Thyroid gland (tissue), 4 donors: ENCODE measurements at regions not wholly inside any gene's neighbourhood (a gene's known extent, or its start where the extent isn't known, plus 50 kb on each side); places are given as distances from the start of the nearest gene placed in this dataset.

Experiments
- DNase-seq, 2 donors: peaks; one replicate each; pipeline ENCODE4 v3.0.0-alpha.2; 2019
- H3K27ac ChIP-seq, 3 donors: fragments of 200-600 bp; sonication (generic); 1 replicate in 2 of 3; 2 replicates in 1 of 3; pipeline ENCODE4 v1.5.1; 2016 to 2019; ENCODE audit warnings: mild to moderate bottlenecking in 1 of 3, moderate library complexity in 1 of 3
- H3K27me3 ChIP-seq: fragments of 200-600 bp; sonication (generic); one replicate; pipeline ENCODE4 v1.5.1; 2019
- H3K36me3 ChIP-seq, 2 donors: fragments of 200-600 bp; sonication (generic); one replicate each; pipeline ENCODE4 v1.5.1; 2016 to 2019
- H3K4me1 ChIP-seq, 2 donors: fragments of 200-600 bp; sonication (generic); one replicate each; pipeline ENCODE4 v1.5.1; 2017 to 2019
- H3K4me3 ChIP-seq, 3 donors: fragments of 200-600 bp; sonication (generic); replicated peaks in 1 of 3; 1 replicate in 2 of 3; 2 replicates in 1 of 3; pipeline ENCODE4 v1.5.1; 2016; ENCODE audit warnings: mild to moderate bottlenecking in 1 of 3
- H3K9me3 ChIP-seq: fragments of 200-600 bp; sonication (generic); one replicate; pipeline ENCODE4 v1.5.1; 2017
- CTCF ChIP-seq, 6 experiments: fragments of 200-600 bp in 3 of 6; fragments of 450-650 bp in 3 of 6; sonication (generic) in 3 of 6; IDR thresholded peaks; one replicate each; pipeline ENCODE4 v1.5.1; 2016 to 2019; ENCODE audit warnings: antibody characterized with exemption in 6 of 6, mild to moderate bottlenecking in 2 of 6, inconsistent platforms in 1 of 6, moderate library complexity in 1 of 6
- POLR2A ChIP-seq, 2 donors: fragments of 450-650 bp; IDR thresholded peaks; one replicate each; pipeline ENCODE4 v1.6.1; 2017; ENCODE audit warnings: antibody characterized with exemption in 2 of 2, mild to moderate bottlenecking in 2 of 2, moderate library complexity in 1 of 2
- WGBS, 2 donors: methylation state at CpG; one replicate each; pipeline ENCODE4 v1.1.5; 2017; 5-methylcytosine and 5-hydroxymethylcytosine counted together
- intact Hi-C: fragments of 100-400 bp; cut with DNase I; formaldehyde crosslinking; loops from one replicate; pipeline ENCODE4 v1.15.1; 2023

- 68 to 70% methylated on average over 4 of the region's 4 CpGs for WGBS, 2 donors
- Histone ChIP-seq H3K9me3 (no peaks in the 10 kb centered on the region), H3K4me1 (no peaks in the 10 kb centered on the region), H3K27me3 (no peaks in the 10 kb centered on the region), H3K27ac (no peak overlapping the region), H3K36me3 (no peaks in the 10 kb centered on the region), H3K4me3 (no peak overlapping the region)
- no peak for TF ChIP-seq CTCF (IDR thresholded peaks at IDR 0.05)
- no peak for TF ChIP-seq POLR2A (IDR thresholded peaks at IDR 0.05)
- intact Hi-C loops = no loop called here
- DNase-seq = no peak
Observed at GRCh38 chrX:9204560-9204959, 170.6 kb upstream of the FAM9B start.

DNA sequence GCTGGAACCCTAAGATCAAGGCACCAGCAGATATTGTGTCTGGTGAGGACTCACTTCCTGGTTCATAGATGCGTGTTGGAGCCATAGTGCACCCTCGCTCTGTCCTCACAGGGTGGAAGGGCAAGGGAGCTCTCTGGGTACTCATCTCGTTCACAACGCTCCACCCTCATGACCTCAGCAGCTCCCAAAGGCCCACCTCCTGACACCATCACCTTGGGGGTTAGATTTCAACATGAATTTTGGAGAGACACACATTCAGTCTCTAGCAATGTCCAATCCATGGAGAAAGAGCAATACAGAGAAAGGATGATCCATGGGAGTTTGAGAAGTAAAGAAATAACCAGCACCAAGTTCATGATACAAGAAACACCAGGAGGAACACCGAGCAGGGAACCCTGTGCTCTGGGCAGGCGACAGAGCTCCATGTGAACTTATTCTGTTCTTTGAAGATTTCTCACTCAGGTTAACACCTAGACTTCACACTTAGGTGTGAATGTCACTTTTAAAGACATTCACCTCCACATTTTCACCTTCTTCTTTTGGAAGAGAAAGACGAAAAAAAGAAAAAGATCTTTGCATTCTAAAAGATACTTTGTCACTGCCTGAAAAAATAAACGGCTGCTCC lies 171.8 kb upstream of the FAM9B start:
- TF ChIP-seq CTCF (IDR thresholded peaks at IDR 0.05) (no peak), POLR2A (IDR thresholded peaks at IDR 0.05) (no peak)
- no peak for DNase-seq
- H3K4me3 ChIP-seq = no peak overlapping the region

GRCh38 chrX:9207142-9207541 lies 173.2 kb upstream of the FAM9B start:
- 26 to 32% methylated on average over 12 of the region's 12 CpGs for WGBS, 2 donors
- H3K9me3 ChIP-seq = no peaks in the 10 kb centered on the region
- no peak overlapping the region for H3K4me3 ChIP-seq
- no peak overlapping the region for H3K27ac ChIP-seq
- no peak for TF ChIP-seq CTCF (IDR thresholded peaks at IDR 0.05)
- TF ChIP-seq POLR2A (IDR thresholded peaks at IDR 0.05) = no peak
- peak in 1 of 2 donors; percentile 1 for DNase-seq
- no peaks in the 10 kb centered on the region for H3K36me3 ChIP-seq
- no peaks in the 10 kb centered on the region for H3K4me1 ChIP-seq
- H3K27me3 ChIP-seq = no peaks in the 10 kb centered on the region
- intact Hi-C loops = no loop called here

More for the DNA sequence above, 171.8 kb upstream of the FAM9B start:
- Histone ChIP-seq H3K27me3 (no peaks in the 10 kb centered on the region), H3K36me3 (no peaks in the 10 kb centered on the region), H3K9me3 (no peaks in the 10 kb centered on the region), H3K27ac (no peak overlapping the region), H3K4me1 (no peaks in the 10 kb centered on the region)
- intact Hi-C loops = no loop called here
- WGBS, 2 donors = 78 to 81% methylated on average over 7 to 8 of the region's 8 CpGs

DNA sequence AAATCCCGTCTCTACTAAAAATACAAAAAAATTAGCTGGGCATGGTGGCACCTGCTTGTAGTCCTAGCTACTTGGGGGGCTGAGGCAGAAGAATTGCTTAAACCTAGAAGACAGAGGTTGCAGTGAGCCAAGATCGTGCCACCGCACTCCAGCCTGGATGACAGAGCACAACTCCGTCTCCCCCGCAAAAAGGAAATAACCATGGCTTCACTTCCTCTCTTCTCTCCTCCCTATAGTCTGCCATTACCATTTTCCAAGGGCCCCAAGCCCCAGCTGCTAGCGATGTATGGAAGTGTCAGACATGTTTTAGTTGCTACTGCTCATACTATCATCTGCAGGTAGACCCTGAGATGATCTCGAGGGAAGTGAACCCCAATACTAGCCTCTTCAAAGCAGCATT lies 177.3 kb upstream of the FAM9B start:
- Histone ChIP-seq H3K4me3 (no peak overlapping the region), H3K27me3 (no peaks in the 10 kb centered on the region), H3K4me1 (no peaks in the 10 kb centered on the region), H3K27ac (no peak overlapping the region), H3K9me3 (no peaks in the 10 kb centered on the region), H3K36me3 (no peaks in the 10 kb centered on the region)
- intact Hi-C loops = no loop called here
- 88 to 92% methylated on average over 6 to 7 of the region's 7 CpGs for WGBS, 2 donors
- no peak for DNase-seq
- TF ChIP-seq CTCF (IDR thresholded peaks at IDR 0.05) = no peak
- no peak for TF ChIP-seq POLR2A (IDR thresholded peaks at IDR 0.05)

- intact Hi-C loops = no loop called here
Observed at GRCh38 chrX:9221781-9222180, 187.9 kb upstream of the FAM9B start.

More at GRCh38 chrX:9221781-9222180, 187.9 kb upstream of the FAM9B start:
- TF ChIP-seq POLR2A (IDR thresholded peaks at IDR 0.05) (no peak), CTCF (IDR thresholded peaks at IDR 0.05) (no peak)
- no peak overlapping the region for H3K27ac ChIP-seq
- H3K4me3 ChIP-seq = no peak overlapping the region
- 63 to 66% methylated on average over 5 of the region's 5 CpGs for WGBS, 2 donors
- no peak for DNase-seq
- no peaks in the 10 kb centered on the region for H3K9me3 ChIP-seq
- H3K36me3 ChIP-seq = no peaks in the 10 kb centered on the region
- H3K27me3 ChIP-seq = no peaks in the 10 kb centered on the region
- no peaks in the 10 kb centered on the region for H3K4me1 ChIP-seq
